GM23248 (cell line): ENCODE measurements at regions not wholly inside any gene's neighbourhood (a gene's known extent, or its start where the extent isn't known, plus 50 kb on each side); places are given as distances from the start of the nearest gene placed in this dataset.

Experiments
- DNase-seq: peaks from one replicate; pipeline ENCODE4 v3.0.0-alpha.2; 2015
- H2AFZ ChIP-seq: fragments of 200-600 bp; sonication (generic); 2 replicates; pipeline ENCODE4 v1.6.1; 2016; ENCODE audit warnings: antibody characterized with exemption
- H3F3A ChIP-seq: fragments of 200-600 bp; sonication (generic); 2 replicates; pipeline ENCODE4 v1.6.1; 2016; ENCODE audit warnings: mild to moderate bottlenecking, antibody characterized with exemption, mixed run types; ENCODE audit not compliant: insufficient read depth
- H3K27ac ChIP-seq: fragments of 200-600 bp; sonication (generic); 2 replicates; pipeline ENCODE4 v1.5.1; 2016; ENCODE audit warnings: mild to moderate bottlenecking
- H3K27me3 ChIP-seq: fragments of 200-600 bp; sonication (generic); replicated peaks from 2 replicates; pipeline ENCODE4 v1.6.1; 2016; ENCODE audit warnings: mild to moderate bottlenecking; ENCODE audit not compliant: insufficient read depth
- H3K36me3 ChIP-seq: fragments of 200-600 bp; sonication (generic); 2 replicates; pipeline ENCODE4 v1.6.1; 2016; ENCODE audit warnings: low read depth, mild to moderate bottlenecking
- H3K4me1 ChIP-seq: fragments of 200-600 bp; sonication (generic); 2 replicates; pipeline ENCODE4 v1.6.1; 2016; ENCODE audit warnings: mild to moderate bottlenecking; ENCODE audit not compliant: insufficient read depth
- H3K4me2 ChIP-seq: fragments of 200-600 bp; sonication (generic); one replicate; pipeline ENCODE4 v1.6.1; 2016; ENCODE audit warnings: mild to moderate bottlenecking; ENCODE audit not compliant: unreplicated experiment
- H3K4me3 ChIP-seq: fragments of 200-600 bp; sonication (generic); 2 replicates; pipeline ENCODE4 v1.5.1; 2016; ENCODE audit warnings: mild to moderate bottlenecking
- H3K79me2 ChIP-seq: fragments of 200-600 bp; sonication (generic); 2 replicates; pipeline ENCODE4 v1.6.1; 2016; ENCODE audit warnings: mild to moderate bottlenecking; ENCODE audit not compliant: insufficient read depth
- H3K9ac ChIP-seq: fragments of 200-600 bp; sonication (generic); 2 replicates; pipeline ENCODE4 v1.6.1; 2016; ENCODE audit warnings: mild to moderate bottlenecking
- H3K9me2 ChIP-seq: fragments of 200-600 bp; sonication (generic); 2 replicates; pipeline ENCODE4 v1.6.1; 2016; ENCODE audit warnings: mixed run types, mild to moderate bottlenecking, moderate library complexity; ENCODE audit not compliant: insufficient read depth
- H3K9me3 ChIP-seq: fragments of 200-600 bp; sonication (generic); one replicate; pipeline ENCODE4 v1.6.1; 2017; ENCODE audit warnings: low read depth
- H4K20me1 ChIP-seq: fragments of 200-600 bp; sonication (generic); 2 replicates; pipeline ENCODE4 v1.6.0; 2016; ENCODE audit not compliant: insufficient read depth
- EZH2 ChIP-seq: fragments of 200-600 bp; sonication (generic); IDR thresholded peaks from 2 replicates; pipeline ENCODE4 v1.6.1; 2018; ENCODE audit warnings: antibody characterized with exemption, mild to moderate bottlenecking; ENCODE audit not compliant: insufficient read depth, poor library complexity, severe bottlenecking
- EZH2phosphoT487 ChIP-seq: fragments of 200-600 bp; sonication (generic); IDR thresholded peaks from 2 replicates; pipeline ENCODE4 v1.6.1; 2018; ENCODE audit warnings: antibody characterized with exemption, moderate library complexity, mild to moderate bottlenecking, low read depth; ENCODE audit not compliant: insufficient read depth
- WGBS, 2 experiments: methylation state at CpG; one replicate each; pipeline ENCODE4 v1.1.6; 2015 to 2017; ENCODE audit warnings: low lambda C conversion rate in 2 of 2, low coverage in 1 of 2; ENCODE audit errors: missing lambda C conversion rate in 2 of 2; 5-methylcytosine and 5-hydroxymethylcytosine counted together
- in situ Hi-C: fragments of 300-500 bp; cut with MboI; formaldehyde crosslinking; loops from 2 replicates; pipeline ENCODE4 v1.15.0; 2020

DNA sequence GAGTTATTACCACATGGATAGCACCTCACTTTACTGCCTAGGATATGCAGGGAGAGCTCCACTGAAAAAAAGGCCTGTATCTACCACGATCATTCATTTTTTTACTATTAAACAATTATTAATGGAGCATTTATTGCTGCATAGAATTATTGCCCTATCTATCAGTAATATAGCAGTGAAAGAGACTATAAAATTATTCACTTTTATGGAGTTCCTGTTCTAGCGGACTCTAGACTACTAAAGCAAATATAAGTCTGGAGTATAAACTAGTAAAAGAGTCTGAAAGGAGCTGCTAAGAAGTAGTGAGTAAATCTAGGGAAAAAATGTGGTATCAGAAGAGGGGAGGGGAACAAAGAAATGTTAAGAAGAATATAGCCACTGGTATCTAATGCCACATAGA lies 150.4 kb upstream of the CYLC2 start:
- 23 to 26% methylated on average over 2 of the region's 2 CpGs for WGBS, 2 experiments
- in situ Hi-C loops: no loop called here
- no peak for TF ChIP-seq EZH2

DNA sequence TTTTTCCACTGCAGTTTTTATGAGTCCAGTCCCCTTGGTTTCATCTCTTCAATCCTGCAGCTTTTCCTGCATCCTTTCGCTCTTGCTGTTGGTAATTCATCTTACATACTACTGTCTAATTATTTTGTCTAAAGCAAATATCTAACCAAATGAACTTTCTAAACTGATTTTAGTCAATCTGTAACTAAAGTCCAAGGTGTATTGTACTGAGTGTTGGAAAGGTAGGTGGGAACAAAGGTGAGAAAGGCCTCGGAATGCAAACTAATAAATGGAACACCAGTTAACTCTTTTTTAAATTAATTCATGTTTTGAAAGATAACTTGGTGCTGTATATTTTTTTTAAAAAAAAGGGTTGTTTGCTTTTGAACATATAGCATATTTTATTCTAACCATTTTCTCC lies 152.7 kb upstream of the CYLC2 start:
- in situ Hi-C loops: no loop called here
- no peak overlapping the region for H3K4me2 ChIP-seq
- H3K79me2 ChIP-seq: no peaks in the 10 kb centered on the region
- peaks cover 3% of the 10 kb centered on the region for H3K9me3 ChIP-seq
- no peak overlapping the region for H3K27ac ChIP-seq
- no peaks in the 10 kb centered on the region for H3K4me1 ChIP-seq
- 19 to 20% methylated on average over 2 of the region's 2 CpGs for WGBS, 2 experiments
- H3K9ac ChIP-seq: no peak overlapping the region
- no peak overlapping the region for H3K4me3 ChIP-seq
- no peak for TF ChIP-seq EZH2phosphoT487
- no peak for TF ChIP-seq EZH2
- H3F3A ChIP-seq: no peaks in the 10 kb centered on the region
- no peak overlapping the region for H2AFZ ChIP-seq
- no peaks in the 10 kb centered on the region for H3K36me3 ChIP-seq
- no peak for DNase-seq
- H3K27me3 ChIP-seq: no peaks in the 10 kb centered on the region
- H4K20me1 ChIP-seq: no peaks in the 10 kb centered on the region; the same call in 1 of the 2 replicates
- no peaks in the 10 kb centered on the region for H3K9me2 ChIP-seq

More for the DNA sequence above, 150.4 kb upstream of the CYLC2 start:
- no peak overlapping the region for H3K4me3 ChIP-seq
- no peaks in the 10 kb centered on the region for H3K9me2 ChIP-seq
- H3K36me3 ChIP-seq: no peaks in the 10 kb centered on the region
- no peak for DNase-seq
- H3K9ac ChIP-seq: no peak overlapping the region
- H3K79me2 ChIP-seq: no peaks in the 10 kb centered on the region
- H3K27ac ChIP-seq: no peak overlapping the region
- no peaks in the 10 kb centered on the region for H3K4me1 ChIP-seq
- H4K20me1 ChIP-seq: no peaks in the 10 kb centered on the region; the same call in 1 of the 2 replicates
- H3K27me3 ChIP-seq: no peaks in the 10 kb centered on the region
- H3K9me3 ChIP-seq: peaks cover 3% of the 10 kb centered on the region
- no peaks in the 10 kb centered on the region for H3F3A ChIP-seq
- no peak overlapping the region for H2AFZ ChIP-seq
- no peak overlapping the region for H3K4me2 ChIP-seq

DNA sequence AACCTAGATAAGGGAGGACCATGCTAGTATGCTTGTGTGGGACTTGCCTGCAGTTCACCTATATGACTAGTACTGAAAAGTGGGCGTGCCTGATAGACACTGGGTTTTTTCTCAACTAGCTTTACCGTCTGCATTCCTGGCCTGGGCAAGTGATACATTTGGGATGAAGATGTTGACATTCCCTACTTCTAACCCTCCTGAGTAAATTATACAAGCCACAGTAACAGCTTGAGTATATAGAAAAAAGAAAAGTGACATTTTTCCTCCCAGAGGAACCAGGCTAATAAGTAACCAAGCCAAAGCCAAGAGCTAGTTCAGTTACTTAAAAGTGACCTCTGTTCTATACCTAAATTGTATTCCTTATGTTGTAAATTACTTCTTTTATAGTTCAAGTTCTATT lies 153.8 kb upstream of the CYLC2 start:
- Histone ChIP-seq H3K27ac (no peak overlapping the region), H2AFZ (no peak overlapping the region), H3K9me3 (peaks cover 3% of the 10 kb centered on the region), H3F3A (no peaks in the 10 kb centered on the region), H3K9me2 (no peaks in the 10 kb centered on the region), H3K79me2 (no peaks in the 10 kb centered on the region), H3K4me1 (no peaks in the 10 kb centered on the region), H3K4me3 (no peak overlapping the region), H3K27me3 (no peaks in the 10 kb centered on the region), H4K20me1 (no peaks in the 10 kb centered on the region; the same call in 1 of the 2 replicates), H3K4me2 (no peak overlapping the region), H3K9ac (no peak overlapping the region), H3K36me3 (no peaks in the 10 kb centered on the region)
- no peak for DNase-seq
- TF ChIP-seq EZH2 (no peak), EZH2phosphoT487 (no peak)
- 7 to 10% methylated on average over 2 of the region's 2 CpGs for WGBS, 2 experiments
- in situ Hi-C loops: no loop called here

DNA sequence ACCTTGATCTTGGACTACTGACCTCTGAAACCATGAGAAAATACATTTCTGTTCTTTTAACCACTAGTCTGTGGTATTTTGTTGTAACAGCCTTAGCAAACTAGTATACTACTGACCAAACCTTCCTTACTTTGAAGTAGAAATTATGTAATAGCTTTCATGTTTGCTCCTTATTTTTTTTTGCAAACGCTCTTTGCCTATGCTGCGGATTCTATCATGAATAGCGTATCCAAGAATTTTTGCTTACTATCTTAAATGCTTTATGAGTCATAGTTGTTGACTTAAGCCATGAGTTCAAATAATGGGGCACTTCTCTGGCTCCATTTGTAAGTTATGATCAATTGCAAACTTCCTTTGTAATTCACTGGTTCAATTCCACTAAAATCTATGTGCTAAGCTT lies 154.8 kb upstream of the CYLC2 start:
- Histone ChIP-seq H3K27me3 (no peaks in the 10 kb centered on the region), H3K9me2 (no peaks in the 10 kb centered on the region), H3F3A (no peaks in the 10 kb centered on the region), H3K79me2 (no peaks in the 10 kb centered on the region), H2AFZ (no peak overlapping the region), H3K4me1 (no peaks in the 10 kb centered on the region), H3K9ac (no peak overlapping the region), H4K20me1 (no peaks in the 10 kb centered on the region; the same call in 1 of the 2 replicates), H3K9me3 (peaks cover 3% of the 10 kb centered on the region), H3K36me3 (no peaks in the 10 kb centered on the region), H3K4me3 (no peak overlapping the region), H3K4me2 (no peak overlapping the region), H3K27ac (no peak overlapping the region)
- no peak for DNase-seq
- TF ChIP-seq EZH2 (no peak), EZH2phosphoT487 (no peak)
- 30 to 45% methylated on average over 3 of the region's 3 CpGs for WGBS, 2 experiments
- in situ Hi-C loops: no loop called here

GRCh38 chr9:102832814-102833213 lies 162.3 kb upstream of the CYLC2 start:
- DNase-seq: no peak
- Histone ChIP-seq H3F3A (no peaks in the 10 kb centered on the region), H3K9me3 (no peaks in the 10 kb centered on the region), H3K9ac (no peak overlapping the region), H3K36me3 (no peaks in the 10 kb centered on the region), H3K4me2 (no peak overlapping the region), H3K79me2 (no peaks in the 10 kb centered on the region), H3K9me2 (no peaks in the 10 kb centered on the region), H3K27ac (no peak overlapping the region), H4K20me1 (no peaks in the 10 kb centered on the region), H3K4me1 (no peaks in the 10 kb centered on the region), H3K27me3 (no peaks in the 10 kb centered on the region), H3K4me3 (no peak overlapping the region), H2AFZ (no peak overlapping the region)
- TF ChIP-seq EZH2: no peak
- no peak for TF ChIP-seq EZH2phosphoT487
- 12 to 24% methylated on average over 3 of the region's 3 CpGs for WGBS, 2 experiments
- in situ Hi-C loops: no loop called here
